K562 (cell line): ENCODE measurements at regions not wholly inside any gene's neighbourhood (a gene's known extent, or its start where the extent isn't known, plus 50 kb on each side); places are given as distances from the start of the nearest gene placed in this dataset.
"Not testable (repeated sequence)": the region's sequence is repeated elsewhere in the genome, so short reads cannot be mapped to it uniquely, and the experiment has no call there.

ENCODE experiments used
- ATAC-seq: fragments of 200-7000 bp; cut with Tn5 transposase; 3 replicates; pipeline ENCODE4 v1.9.1; 2020; ENCODE audit warnings: moderate library complexity
- BruUV-seq: library from RNA; stranded (reverse); fragments of 400-500 nt; replicated peaks from 2 replicates; lab custom pipeline; 2021; lab: Mats Ljungman, UMichigan
- CTCF ChIA-PET: fragments of 300-600 bp; formaldehyde crosslinking; extraction: SDS; loops from one replicate; lab custom pipeline; 2021; ENCODE audit warnings: low intra/inter-chr PET ratio; lab: Yijun Ruan, JAX
- POLR2A ChIA-PET: fragments of 300-600, 350-650 bp; sonication (Branson Sonifier 250); formaldehyde crosslinking; extraction: SDS; loops from one replicate; lab custom pipeline; 2021; ENCODE audit warnings: antibody characterized with exemption, inconsistent platforms; lab: Yijun Ruan, JAX
- DNase-seq, 4 experiments: peaks; one replicate each; pipeline versions ENCODE4 v3.0.0 to v3.0.0-alpha.2; 2011 to 2018; ENCODE audit warnings: low spot score in 3 of 4, mixed read lengths in 3 of 4; ENCODE audit errors: extremely low read depth in 1 of 4
- FAIRE-seq: peaks from 2 replicates; lab custom pipeline; 2011; peaks lifted over from hg19 to GRCh38; lab: Jason Lieb, UNC
- H2AFZ ChIP-seq: 2 replicates; pipeline ENCODE4 v1.6.0; 2011; ENCODE audit warnings: low read depth, low read length, control low read depth, inconsistent platforms
- H3K27ac ChIP-seq: fragments of 200-600 bp; 3 replicates; pipeline ENCODE4 v1.8.0; 2011; ENCODE audit warnings: low read depth, mild to moderate bottlenecking, control low read depth, inconsistent platforms, low read length, moderate library complexity, mixed read lengths; ENCODE audit errors: extremely low read depth
- H3K27me3 ChIP-seq, 2 experiments: fragments of 300-600 bp in 1 of 2; 2 replicates in 1 of 2; 3 replicates in 1 of 2; pipeline versions ENCODE4 v1.6.0 to v1.8.0; 2011; ENCODE audit warnings: inconsistent platforms in 2 of 2, low read length in 2 of 2, mild to moderate bottlenecking in 1 of 2, mixed read lengths in 1 of 2, moderate library complexity in 1 of 2; ENCODE audit not compliant: control insufficient read depth in 2 of 2, insufficient read depth in 2 of 2
- H3K36me3 ChIP-seq: fragments of 300-600 bp; 3 replicates; pipeline ENCODE4 v1.8.0; 2011; ENCODE audit warnings: mild to moderate bottlenecking, low read length, inconsistent platforms; ENCODE audit not compliant: control insufficient read depth, insufficient read depth
- H3K4me1 ChIP-seq, 2 experiments: fragments of 200-600 bp in 1 of 2; replicated peaks in 1 of 2; 2 replicates in 1 of 2; 3 replicates in 1 of 2; pipeline versions ENCODE4 v1.5.1 to v1.8.0; 2011; ENCODE audit warnings: inconsistent platforms in 2 of 2, low read length in 2 of 2, mild to moderate bottlenecking in 1 of 2, mixed read lengths in 1 of 2, moderate library complexity in 1 of 2; ENCODE audit not compliant: control insufficient read depth in 2 of 2, insufficient read depth in 2 of 2
- H3K4me2 ChIP-seq: 2 replicates; pipeline ENCODE4 v1.6.1; 2011; ENCODE audit warnings: low read length, control low read depth, inconsistent platforms, mixed read lengths; ENCODE audit not compliant: insufficient read depth
- H3K4me3 ChIP-seq: fragments of 200-600 bp; sonication (generic), shearing (Covaris generic); 2 replicates; pipeline ENCODE4 v1.5.1; 2016; ENCODE audit warnings: control low read depth, inconsistent platforms
- H3K79me2 ChIP-seq: fragments of 200-600 bp; 3 replicates; pipeline ENCODE4 v1.8.0; 2011; ENCODE audit warnings: low read length, inconsistent platforms; ENCODE audit not compliant: control insufficient read depth, insufficient read depth
- H3K9ac ChIP-seq, 2 experiments: 2 replicates each; pipeline versions ENCODE4 v1.6.0 to v1.6.1; 2011; ENCODE audit warnings: low read depth in 2 of 2, low read length in 2 of 2, control low read depth in 1 of 2, inconsistent platforms in 1 of 2, mild to moderate bottlenecking in 1 of 2, mixed read lengths in 1 of 2; ENCODE audit not compliant: insufficient read depth in 1 of 2
- H3K9me1 ChIP-seq: one replicate; pipeline ENCODE4 v1.6.0; 2011; ENCODE audit warnings: inconsistent platforms, mild to moderate bottlenecking, low read length, moderate library complexity; ENCODE audit not compliant: control insufficient read depth, insufficient read depth
- H3K9me3 ChIP-seq: replicated peaks from 2 replicates; pipeline ENCODE4 v1.5.1; 2011; ENCODE audit warnings: low read depth, low read length, inconsistent platforms; ENCODE audit not compliant: control insufficient read depth, insufficient read depth
- H4K20me1 ChIP-seq: replicated peaks from 2 replicates; pipeline ENCODE4 v1.6.1; 2011; ENCODE audit warnings: low read length, inconsistent platforms, mixed read lengths; ENCODE audit not compliant: control insufficient read depth, insufficient read depth
- EZH2 ChIP-seq: IDR thresholded peaks from 2 replicates; pipeline ENCODE4 v1.6.1; 2012; ENCODE audit warnings: low read depth, mild to moderate bottlenecking, inconsistent platforms, low read length, borderline replicate concordance
- NFIC ChIP-seq: fragments of 450-650 bp; IDR thresholded peaks from 2 replicates; pipeline ENCODE4 v1.6.1; 2017; ENCODE audit warnings: mild to moderate bottlenecking, inconsistent platforms
- WGBS: fragments of 100-300 bp; shearing (Covaris generic); methylation state at CpG from one replicate; pipeline ENCODE4 v1.1.6; 2016; ENCODE audit warnings: low coverage, mixed read lengths; ENCODE audit not compliant: insufficient coverage; ENCODE audit errors: missing lambda C conversion rate; 5-methylcytosine and 5-hydroxymethylcytosine counted together
- in situ Hi-C: fragments of 300-500 bp; cut with MboI; formaldehyde crosslinking; loops from 4 replicates; pipeline ENCODE4 v1.15.0; 2018; ENCODE audit warnings: inconsistent platforms, mixed read lengths
- intact Hi-C: fragments of 100-400 bp; cut with micrococcal nuclease; formaldehyde crosslinking; loops from 2 replicates; pipeline ENCODE4 v1.14.2; 2022

GRCh38 chr2:111523009-111523408 is 361.0 kb downstream of the ANAPC1 start:
- H2AFZ ChIP-seq: peak overlapping the region; percentile 81
- ChIA-PET POLR2A (interaction anchor here (0.7 kb wide), 1 partner anchor 52 kb away, joined by 3 read pairs; no protein-coding TSS in a partner anchor), CTCF (no interaction called here)
- ATAC-seq: peak; percentile 55
- peaks cover 4 to 6% of the 10 kb centered on the region in 2 experiments; a peak in 4 of 5 replicates for H3K4me1 ChIP-seq
- peak in 3 of 4 experiments; percentile 12 to 23 (median 18) for DNase-seq
- intact Hi-C loops: no loop called here
- peak overlapping the region; percentile 53; the same call in 1 of the 2 replicates for H3K4me2 ChIP-seq
- TF ChIP-seq NFIC (peak; percentile 86), EZH2 (no peak)
- no peaks in the 10 kb centered on the region for H3K79me2 ChIP-seq
- H3K36me3 ChIP-seq: no peaks in the 10 kb centered on the region
- no peaks in the 10 kb centered on the region for H3K27me3 ChIP-seq
- H3K4me3 ChIP-seq: no peak overlapping the region
- no peak overlapping the region; the same call in 2 of the 3 replicates for H3K27ac ChIP-seq
- H3K9me1 ChIP-seq: no peaks in the 10 kb centered on the region
- H3K9me3 ChIP-seq: no peaks in the 10 kb centered on the region
- H4K20me1 ChIP-seq: no peaks in the 10 kb centered on the region
- BruUV-seq: no TSS peak
- in situ Hi-C loops: loop anchor here (25.0 kb wide), 1 partner anchor 189 kb away; no protein-coding TSS in a partner anchor
- WGBS: 25% methylated on average over 12 of the region's 12 CpGs
- FAIRE-seq: peak; percentile 6
- H3K9ac ChIP-seq: 0 out of 4 replicates have a peak overlapping the region, but pooled peaks of 1 of the 2 experiments have one; percentile 2

DNA sequence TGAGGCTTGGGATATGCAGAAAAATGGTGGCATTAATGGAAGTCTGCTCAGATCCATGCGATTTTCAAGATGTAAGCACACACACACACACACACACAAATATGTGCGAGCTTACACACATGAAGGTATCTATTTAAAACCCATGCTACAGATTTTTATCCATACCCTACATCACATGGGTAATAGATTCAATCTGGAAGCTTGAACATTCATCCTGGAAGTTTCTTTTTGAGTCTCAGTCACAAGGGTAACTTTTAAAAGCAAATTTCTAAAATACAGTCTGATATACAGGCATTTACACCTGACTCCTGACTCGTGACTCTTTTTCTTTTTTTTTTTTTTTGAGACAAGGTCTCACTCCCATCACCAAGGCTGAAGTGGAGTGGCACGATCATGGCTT is 359.0 kb downstream of the ANAPC1 start:
- H3K4me1 ChIP-seq, H2AFZ ChIP-seq, BruUV-seq, H3K9ac ChIP-seq, intact Hi-C loops, H4K20me1 ChIP-seq, H3K36me3 ChIP-seq, in situ Hi-C loops, H3K79me2 ChIP-seq, H3K4me2 ChIP-seq, DNase-seq, POLR2A ChIA-PET, CTCF ChIA-PET, H3K9me3 ChIP-seq, H3K27me3 ChIP-seq, H3K27ac ChIP-seq, ATAC-seq, H3K4me3 ChIP-seq, FAIRE-seq, H3K9me1 ChIP-seq: not testable (repeated sequence)
- WGBS: 36% methylated on average over 2 of the region's 4 CpGs
